ENCODE measurements at regions not wholly inside any gene's neighbourhood (a gene's known extent, or its start where the extent isn't known, plus 50 kb on each side); places are given as distances from the start of the nearest gene placed in this dataset.

GRCh38 chr10:28890121-28890950 lies 213.0 kb downstream of the BAMBI start:
- Mint-ChIP-seq H3K36me3 (no peaks in the 10 kb centered on the region), H3K9me3 (no peaks in the 10 kb centered on the region), H3K4me3 (no peak overlapping the region), H3K27ac (no peak overlapping the region), H3K4me1 (no peaks in the 10 kb centered on the region), H3K27me3 (ENCODE audit: low read depth in 2 of 2) (peaks cover 0 to 7% of the 10 kb centered on the region in 2 donors)
- Histone ChIP-seq H3K9me3 (ENCODE audit: control insufficient read depth, insufficient read depth, low read length) (no peaks in the 10 kb centered on the region), H3K27ac (ENCODE audit: low read length) (no peak overlapping the region), H3K27me3 (ENCODE audit: control insufficient read depth, insufficient read depth, low read length) (no peaks in the 10 kb centered on the region), H3K36me3 (ENCODE audit: control insufficient read depth, insufficient read depth, low read length) (no peaks in the 10 kb centered on the region), H3K4me1 (ENCODE audit: control insufficient read depth, insufficient read depth, low read length) (no peaks in the 10 kb centered on the region), H3K4me3 (ENCODE audit: low read length) (no peak overlapping the region)
- ATAC-seq (no peak), DNase-seq (no peak)
- TF ChIP-seq, protein P1, sequence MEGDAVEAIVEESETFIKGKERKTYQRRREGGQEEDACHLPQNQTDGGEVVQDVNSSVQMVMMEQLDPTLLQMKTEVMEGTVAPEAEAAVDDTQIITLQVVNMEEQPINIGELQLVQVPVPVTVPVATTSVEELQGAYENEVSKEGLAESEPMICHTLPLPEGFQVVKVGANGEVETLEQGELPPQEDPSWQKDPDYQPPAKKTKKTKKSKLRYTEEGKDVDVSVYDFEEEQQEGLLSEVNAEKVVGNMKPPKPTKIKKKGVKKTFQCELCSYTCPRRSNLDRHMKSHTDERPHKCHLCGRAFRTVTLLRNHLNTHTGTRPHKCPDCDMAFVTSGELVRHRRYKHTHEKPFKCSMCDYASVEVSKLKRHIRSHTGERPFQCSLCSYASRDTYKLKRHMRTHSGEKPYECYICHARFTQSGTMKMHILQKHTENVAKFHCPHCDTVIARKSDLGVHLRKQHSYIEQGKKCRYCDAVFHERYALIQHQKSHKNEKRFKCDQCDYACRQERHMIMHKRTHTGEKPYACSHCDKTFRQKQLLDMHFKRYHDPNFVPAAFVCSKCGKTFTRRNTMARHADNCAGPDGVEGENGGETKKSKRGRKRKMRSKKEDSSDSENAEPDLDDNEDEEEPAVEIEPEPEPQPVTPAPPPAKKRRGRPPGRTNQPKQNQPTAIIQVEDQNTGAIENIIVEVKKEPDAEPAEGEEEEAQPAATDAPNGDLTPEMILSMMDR (IDR thresholded peaks at IDR 0.05) = no peak
- WGBS (ENCODE audit: insufficient coverage) = 80% methylated on average over 2 of the region's 5 CpGs
- intact Hi-C loops (cut with micrococcal nuclease) = no loop called here

GRCh38 chr10:28891058-28891713 lies 213.9 kb downstream of the BAMBI start:
- H3K27ac Mint-ChIP-seq = no peak overlapping the region
- Histone ChIP-seq H3K27ac (ENCODE audit: low read length) (no peak overlapping the region), H3K36me3 (ENCODE audit: control insufficient read depth, insufficient read depth, low read length) (no peaks in the 10 kb centered on the region), H3K9me3 (ENCODE audit: control insufficient read depth, insufficient read depth, low read length) (no peaks in the 10 kb centered on the region), H3K27me3 (ENCODE audit: control insufficient read depth, insufficient read depth, low read length) (no peaks in the 10 kb centered on the region), H3K4me3 (ENCODE audit: low read length) (no peak overlapping the region), H3K4me1 (ENCODE audit: control insufficient read depth, insufficient read depth, low read length) (no peaks in the 10 kb centered on the region)
- 83% methylated on average over 5 of the region's 6 CpGs for WGBS (ENCODE audit: insufficient coverage)
- no peaks in the 10 kb centered on the region for H3K4me1 Mint-ChIP-seq
- no peaks in the 10 kb centered on the region for H3K9me3 Mint-ChIP-seq
- DNase-seq (no peak), ATAC-seq (no peak)
- intact Hi-C loops (cut with micrococcal nuclease) = no loop called here
- TF ChIP-seq, protein P1 (IDR thresholded peaks at IDR 0.05) = no peak
- H3K4me3 Mint-ChIP-seq = no peak overlapping the region
- peaks cover 0 to 7% of the 10 kb centered on the region in 2 donors for H3K27me3 Mint-ChIP-seq (ENCODE audit: low read depth in 2 of 2)
- no peaks in the 10 kb centered on the region for H3K36me3 Mint-ChIP-seq

DNA sequence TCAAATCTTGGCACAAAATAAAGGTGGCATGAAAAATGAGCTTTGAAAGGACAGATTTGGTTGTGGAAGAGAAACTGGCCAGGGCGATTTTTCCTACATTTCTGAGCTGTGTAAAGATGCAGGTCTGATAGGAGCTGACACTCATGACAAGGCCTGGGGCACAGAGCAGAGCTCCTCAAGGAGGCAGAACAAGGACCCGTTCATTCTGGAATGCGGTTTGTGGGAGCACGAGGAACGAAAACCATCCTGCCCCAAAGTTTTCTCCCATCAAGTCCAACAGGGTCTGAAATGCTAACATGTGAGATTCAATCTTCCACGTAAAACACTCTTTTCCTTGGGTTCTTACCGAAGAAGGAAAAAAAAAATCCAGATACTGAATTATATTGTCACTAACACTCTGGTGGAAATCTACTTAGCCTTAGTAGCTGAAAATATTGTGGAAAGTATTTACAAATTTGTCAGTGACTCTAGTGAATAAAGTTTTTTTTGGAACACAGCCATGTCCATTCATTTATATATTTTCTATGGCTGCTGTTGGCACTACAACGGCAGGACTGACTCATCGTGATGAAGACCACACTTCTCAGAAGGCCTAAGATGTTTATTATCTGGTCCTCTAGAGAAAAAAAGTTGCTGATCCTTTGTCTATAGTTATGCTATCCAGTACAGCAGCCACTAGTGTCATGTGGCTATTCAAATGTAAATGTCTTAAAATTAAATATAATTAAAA lies 215.7 kb downstream of the BAMBI start:
- H3K9me3 Mint-ChIP-seq = no peaks in the 10 kb centered on the region
- H3K4me1 Mint-ChIP-seq = no peaks in the 10 kb centered on the region
- H3K27ac ChIP-seq (ENCODE audit: low read length) = no peak overlapping the region
- WGBS (ENCODE audit: insufficient coverage) = 91% methylated on average over 8 of the region's 9 CpGs
- H3K4me3 Mint-ChIP-seq = no peak overlapping the region
- ATAC-seq (no peak), DNase-seq (no peak)
- no peaks in the 10 kb centered on the region for H3K27me3 ChIP-seq (ENCODE audit: control insufficient read depth, insufficient read depth, low read length)
- H3K27ac Mint-ChIP-seq = no peak overlapping the region
- H3K36me3 ChIP-seq (ENCODE audit: control insufficient read depth, insufficient read depth, low read length) = no peaks in the 10 kb centered on the region
- H3K36me3 Mint-ChIP-seq = no peaks in the 10 kb centered on the region
- no peaks in the 10 kb centered on the region for H3K9me3 ChIP-seq (ENCODE audit: control insufficient read depth, insufficient read depth, low read length)
- intact Hi-C loops (cut with micrococcal nuclease) = no loop called here
- peaks cover 0 to 7% of the 10 kb centered on the region in 2 donors for H3K27me3 Mint-ChIP-seq (ENCODE audit: low read depth in 2 of 2)
- TF ChIP-seq, protein P1 (IDR thresholded peaks at IDR 0.05) = no peak
- H3K4me1 ChIP-seq (ENCODE audit: control insufficient read depth, insufficient read depth, low read length) = no peaks in the 10 kb centered on the region
- H3K4me3 ChIP-seq (ENCODE audit: low read length) = no peak overlapping the region

Data from natural killer cell (primary cell).